Effector CD4-positive, alpha-beta T cell (primary cell): ENCODE measurements at regions not wholly inside any gene's neighbourhood (a gene's known extent, or its start where the extent isn't known, plus 50 kb on each side); places are given as distances from the start of the nearest gene placed in this dataset.
"Not testable (repeated sequence)": the region's sequence is repeated elsewhere in the genome, so short reads cannot be mapped to it uniquely, and the experiment has no call there.

Experiments used
- DNase-seq: peaks from one replicate; pipeline ENCODE4 v3.0.0-alpha.2; 2020

DNA sequence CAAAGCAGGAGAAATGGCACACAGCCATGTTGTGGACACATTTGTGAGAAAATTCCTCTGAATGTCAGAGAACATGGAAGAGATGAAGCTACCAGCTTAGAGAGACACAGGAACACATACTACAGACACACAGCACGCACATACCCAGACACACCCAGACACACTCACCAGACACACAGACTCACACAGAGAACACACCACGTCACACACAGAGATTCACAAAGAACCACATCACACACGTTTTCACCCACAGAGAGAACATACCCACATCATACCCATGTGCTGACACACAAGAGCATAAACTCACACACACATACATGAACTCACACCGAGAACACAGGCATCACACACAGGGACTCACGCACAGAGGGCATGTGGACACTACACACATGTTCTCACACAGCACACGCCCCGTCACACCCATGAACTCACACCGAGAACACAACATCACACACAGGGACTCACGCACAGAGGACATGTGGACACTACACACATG lies 124.9 kb downstream of the METRNL start:
- no peak for DNase-seq

DNA sequence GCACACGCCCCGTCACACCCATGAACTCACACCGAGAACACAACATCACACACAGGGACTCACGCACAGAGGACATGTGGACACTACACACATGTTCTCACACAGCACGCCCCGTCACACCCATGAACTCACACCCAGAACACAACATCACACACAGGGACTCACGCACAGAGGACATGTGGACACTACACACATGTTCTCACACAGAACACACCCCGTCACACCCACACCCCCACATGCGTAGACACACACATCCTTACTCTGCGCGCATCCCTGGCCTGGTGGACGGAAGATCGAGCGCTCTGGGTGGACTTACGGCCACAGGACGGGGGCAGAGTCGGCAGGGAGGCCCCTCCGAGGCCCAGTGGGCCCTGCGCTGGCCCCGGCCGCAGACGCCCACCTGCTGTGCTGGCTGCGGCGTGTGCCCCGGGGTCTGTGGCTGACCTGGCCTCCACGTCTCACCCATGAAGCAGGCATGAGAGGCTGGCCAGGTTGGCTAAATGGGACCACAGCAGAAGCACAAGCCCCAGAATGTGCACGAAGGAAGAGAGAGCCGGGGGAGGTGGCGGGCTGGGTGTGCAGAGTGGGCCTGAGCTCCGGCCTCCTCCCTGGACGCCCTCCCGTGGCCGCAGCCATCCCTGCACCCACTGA lies 125.5 kb downstream of the METRNL start:
- DNase-seq: not testable (repeated sequence)

DNA sequence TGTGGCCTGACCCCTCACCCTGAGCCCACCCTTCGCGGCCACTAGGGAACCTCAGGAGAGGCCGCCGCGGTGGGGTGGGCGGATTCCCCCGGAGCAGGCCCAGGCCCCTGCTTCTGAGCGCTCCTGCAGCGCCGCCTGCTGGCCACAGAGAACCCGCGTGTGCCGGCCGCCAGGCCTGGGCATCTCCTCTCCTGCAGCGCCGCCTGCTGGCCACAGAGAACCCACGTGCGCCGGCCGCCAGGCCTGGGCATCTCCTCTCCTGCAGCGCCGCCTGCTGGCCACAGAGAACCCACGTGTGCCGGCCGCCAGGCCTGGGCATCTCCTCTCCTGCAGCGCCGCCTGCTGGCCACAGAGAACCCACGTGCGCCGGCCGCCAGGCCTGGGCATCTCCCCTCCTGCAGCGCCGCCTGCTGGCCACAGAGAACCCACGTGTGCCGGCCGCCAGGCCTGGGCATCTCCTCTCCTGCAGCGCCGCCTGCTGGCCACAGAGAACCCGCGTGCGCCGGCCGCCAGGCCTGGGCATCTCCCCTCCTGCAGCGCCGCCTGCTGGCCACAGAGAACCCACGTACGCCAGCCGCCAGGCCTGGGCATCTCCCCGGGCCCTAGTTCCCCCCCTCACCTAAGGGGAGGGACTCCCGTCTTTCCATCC lies 126.1 kb downstream of the METRNL start:
- peak; percentile 37 for DNase-seq

GRCh38 chr17:83206036-83206394 lies 126.6 kb downstream of the METRNL start:
- not testable (repeated sequence) for DNase-seq

DNA sequence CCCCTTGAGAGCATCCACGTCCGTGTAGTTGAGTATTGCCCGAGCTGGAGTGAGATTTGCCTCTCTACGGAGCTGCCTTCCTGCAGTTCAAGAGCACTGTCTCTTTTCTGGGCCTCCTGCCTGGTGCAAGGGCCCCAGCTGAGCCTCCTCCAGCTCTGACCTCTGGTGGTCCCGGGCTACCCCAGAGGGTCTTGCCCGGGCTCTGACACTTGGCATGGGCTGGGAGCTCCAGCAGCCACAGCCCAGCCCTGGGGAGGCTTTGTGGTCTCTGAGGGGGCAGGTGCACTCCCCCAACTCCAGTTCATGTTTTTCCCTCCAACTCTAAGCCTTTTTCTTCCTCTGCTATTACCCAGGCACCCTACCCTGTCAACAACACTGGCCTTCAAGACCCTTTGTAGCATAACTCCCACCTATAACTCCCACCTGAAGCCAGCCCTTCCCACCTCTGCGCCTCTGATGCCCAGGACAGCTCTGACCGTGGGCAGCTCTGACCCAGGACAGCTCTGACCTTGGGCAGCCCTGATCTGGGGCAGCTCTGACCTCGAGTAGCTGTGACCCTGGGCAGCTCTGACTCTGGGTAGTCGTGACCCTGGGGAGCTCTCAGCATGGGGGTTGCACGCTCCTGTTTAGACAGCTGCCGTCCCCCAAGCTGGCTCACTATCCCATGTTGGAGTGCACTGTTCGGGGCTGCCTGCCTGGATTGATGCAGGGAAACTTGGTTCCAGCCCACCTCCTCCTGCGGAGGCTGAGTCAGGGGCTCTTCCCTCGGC lies 127.6 kb downstream of the METRNL start:
- DNase-seq: not testable (repeated sequence)

GRCh38 chr17:83247001-83247400 lies 167.6 kb downstream of the METRNL start:
- not testable (repeated sequence) for DNase-seq
